Left lung (tissue), 4 donors: ENCODE measurements at regions not wholly inside any gene's neighbourhood (a gene's known extent, or its start where the extent isn't known, plus 50 kb on each side); places are given as distances from the start of the nearest gene placed in this dataset.

ENCODE experiments used
- ATAC-seq: fragments of 200-7000 bp; cut with Tn5 transposase; one replicate; pipeline ENCODE4 v1.9.1; 2020; ENCODE audit warnings: moderate library complexity
- DNase-seq, 4 donors: peaks; one replicate each; pipeline ENCODE4 v3.0.0-alpha.2; 2013 to 2020
- H3K27ac ChIP-seq, 2 donors: fragments of 200-600 bp; sonication (generic) in 1 of 2; one replicate each; pipeline versions ENCODE4 v1.5.0 to v1.8.0; 2020 to 2021
- H3K27me3 ChIP-seq, 2 donors: fragments of 200-600 bp; sonication (generic) in 1 of 2; one replicate each; pipeline versions ENCODE4 v1.5.0 to v1.8.0; 2020 to 2021
- H3K36me3 ChIP-seq, 2 donors: fragments of 200-600 bp; sonication (generic) in 1 of 2; one replicate each; pipeline versions ENCODE4 v1.5.0 to v1.8.0; 2020 to 2021
- H3K4me1 ChIP-seq, 2 donors: fragments of 200-600 bp; one replicate each; pipeline ENCODE4 v1.8.0; 2021
- H3K4me3 ChIP-seq, 2 donors: fragments of 200-600 bp; sonication (generic) in 1 of 2; one replicate each; pipeline versions ENCODE4 v1.5.0 to v1.8.0; 2020 to 2021; ENCODE audit warnings: mild to moderate bottlenecking in 1 of 2
- H3K9me3 ChIP-seq, 2 donors: fragments of 200-600 bp; sonication (generic) in 1 of 2; one replicate each; pipeline versions ENCODE4 v1.5.0 to v1.8.0; 2020 to 2021
- intact Hi-C, 2 donors: fragments of 100-400 bp; cut with DNase I; formaldehyde crosslinking; loops; one replicate each; pipeline versions ENCODE4 v1.11.2 to v1.14.2; 2022
- TF ChIP-seq, protein P1 (sequence below), 2 donors: fragments of 200-600 bp; sonication (generic) in 1 of 2; IDR thresholded peaks; one replicate each; pipeline versions ENCODE4 v1.5.0 to v1.8.0; 2021; ENCODE audit warnings: antibody characterized with exemption in 2 of 2
- donor health status: DM: no; HTN: yes; CAD: no.
- donor health status: DM: no; HTN: no; CAD: no.

DNA sequence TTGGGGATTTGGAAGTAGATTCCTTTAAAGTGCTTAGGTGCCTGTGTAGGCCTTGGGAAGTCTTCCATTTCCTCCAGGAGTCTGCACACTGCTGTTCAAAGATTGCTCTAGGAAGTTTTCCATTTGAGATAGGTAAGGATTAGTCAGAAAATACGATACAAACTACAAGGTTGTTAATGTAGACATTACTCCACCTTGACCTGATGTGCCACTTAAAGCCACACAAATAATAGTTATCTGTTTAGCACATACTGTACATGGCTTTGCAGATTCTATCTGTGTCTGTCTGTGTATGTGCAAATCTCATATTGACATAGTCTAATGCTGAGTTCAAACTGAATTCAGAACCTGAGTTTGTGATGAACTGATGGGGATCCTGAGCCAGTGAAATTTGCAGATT is 118.4 kb downstream of the RHOU start:
- Histone ChIP-seq H3K4me3 (no peak overlapping the region), H3K4me1 (peaks cover 0 to 27% of the 10 kb centered on the region in 2 donors), H3K36me3 (no peaks in the 10 kb centered on the region), H3K9me3 (no peaks in the 10 kb centered on the region), H3K27me3 (no peaks in the 10 kb centered on the region), H3K27ac (no peak overlapping the region)
- DNase-seq (no peak), ATAC-seq (no peak)
- TF ChIP-seq, protein P1, sequence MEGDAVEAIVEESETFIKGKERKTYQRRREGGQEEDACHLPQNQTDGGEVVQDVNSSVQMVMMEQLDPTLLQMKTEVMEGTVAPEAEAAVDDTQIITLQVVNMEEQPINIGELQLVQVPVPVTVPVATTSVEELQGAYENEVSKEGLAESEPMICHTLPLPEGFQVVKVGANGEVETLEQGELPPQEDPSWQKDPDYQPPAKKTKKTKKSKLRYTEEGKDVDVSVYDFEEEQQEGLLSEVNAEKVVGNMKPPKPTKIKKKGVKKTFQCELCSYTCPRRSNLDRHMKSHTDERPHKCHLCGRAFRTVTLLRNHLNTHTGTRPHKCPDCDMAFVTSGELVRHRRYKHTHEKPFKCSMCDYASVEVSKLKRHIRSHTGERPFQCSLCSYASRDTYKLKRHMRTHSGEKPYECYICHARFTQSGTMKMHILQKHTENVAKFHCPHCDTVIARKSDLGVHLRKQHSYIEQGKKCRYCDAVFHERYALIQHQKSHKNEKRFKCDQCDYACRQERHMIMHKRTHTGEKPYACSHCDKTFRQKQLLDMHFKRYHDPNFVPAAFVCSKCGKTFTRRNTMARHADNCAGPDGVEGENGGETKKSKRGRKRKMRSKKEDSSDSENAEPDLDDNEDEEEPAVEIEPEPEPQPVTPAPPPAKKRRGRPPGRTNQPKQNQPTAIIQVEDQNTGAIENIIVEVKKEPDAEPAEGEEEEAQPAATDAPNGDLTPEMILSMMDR (IDR thresholded peaks at IDR 0.05): no peak
- intact Hi-C loops: no loop called here

DNA sequence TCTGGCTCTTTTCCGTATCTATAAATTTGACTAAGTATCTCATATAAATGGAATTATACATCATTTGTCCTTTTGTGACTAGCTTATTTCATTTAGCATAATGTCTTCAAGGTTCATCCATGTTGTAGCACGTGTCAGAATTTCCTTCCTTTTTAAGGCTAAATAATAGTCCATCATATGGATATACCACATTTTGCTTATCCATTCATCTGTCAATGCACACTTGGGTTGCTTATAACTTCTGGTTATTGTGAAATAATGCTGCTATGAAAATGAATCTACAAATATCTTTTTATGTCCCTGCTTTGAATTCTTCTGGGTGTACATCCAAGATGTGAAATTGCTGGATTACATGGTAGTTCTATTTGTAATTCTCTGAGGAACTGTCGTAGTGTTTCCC is 119.6 kb downstream of the RHOU start:
- TF ChIP-seq, protein P1 (IDR thresholded peaks at IDR 0.05): no peak
- no peak for ATAC-seq
- intact Hi-C loops: no loop called here
- no peak for DNase-seq
- Histone ChIP-seq H3K4me1 (peaks cover 0 to 17% of the 10 kb centered on the region in 2 donors), H3K4me3 (no peak overlapping the region), H3K27me3 (no peaks in the 10 kb centered on the region), H3K27ac (no peak overlapping the region), H3K9me3 (no peaks in the 10 kb centered on the region), H3K36me3 (no peaks in the 10 kb centered on the region)

DNA sequence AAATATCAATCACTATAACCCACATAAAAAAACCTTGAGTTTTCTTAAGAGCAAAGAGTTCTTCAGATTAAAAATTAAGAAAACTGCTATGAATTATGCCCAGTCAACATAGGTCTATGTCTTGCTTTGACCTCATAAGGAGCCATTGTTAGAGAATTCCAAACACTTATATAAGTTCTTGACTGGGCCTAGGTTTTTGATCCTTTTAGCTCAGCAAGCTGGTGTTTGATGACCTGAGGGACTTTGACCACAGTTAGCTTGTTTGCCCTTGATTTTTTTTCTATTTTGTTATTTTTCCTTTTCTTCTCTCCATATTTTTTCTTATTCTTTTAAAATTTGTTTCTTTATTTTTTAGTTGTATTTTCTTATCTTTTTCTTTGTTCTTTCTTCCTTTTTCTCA is 122.3 kb downstream of the RHOU start:
- Histone ChIP-seq H3K36me3 (no peaks in the 10 kb centered on the region), H3K27me3 (no peaks in the 10 kb centered on the region), H3K9me3 (no peaks in the 10 kb centered on the region), H3K27ac (no peak overlapping the region), H3K4me1 (peaks cover 0 to 10% of the 10 kb centered on the region in 2 donors), H3K4me3 (no peak overlapping the region)
- TF ChIP-seq, protein P1 (IDR thresholded peaks at IDR 0.05): no peak
- ATAC-seq (no peak), DNase-seq (no peak)
- intact Hi-C loops: no loop called here

DNA sequence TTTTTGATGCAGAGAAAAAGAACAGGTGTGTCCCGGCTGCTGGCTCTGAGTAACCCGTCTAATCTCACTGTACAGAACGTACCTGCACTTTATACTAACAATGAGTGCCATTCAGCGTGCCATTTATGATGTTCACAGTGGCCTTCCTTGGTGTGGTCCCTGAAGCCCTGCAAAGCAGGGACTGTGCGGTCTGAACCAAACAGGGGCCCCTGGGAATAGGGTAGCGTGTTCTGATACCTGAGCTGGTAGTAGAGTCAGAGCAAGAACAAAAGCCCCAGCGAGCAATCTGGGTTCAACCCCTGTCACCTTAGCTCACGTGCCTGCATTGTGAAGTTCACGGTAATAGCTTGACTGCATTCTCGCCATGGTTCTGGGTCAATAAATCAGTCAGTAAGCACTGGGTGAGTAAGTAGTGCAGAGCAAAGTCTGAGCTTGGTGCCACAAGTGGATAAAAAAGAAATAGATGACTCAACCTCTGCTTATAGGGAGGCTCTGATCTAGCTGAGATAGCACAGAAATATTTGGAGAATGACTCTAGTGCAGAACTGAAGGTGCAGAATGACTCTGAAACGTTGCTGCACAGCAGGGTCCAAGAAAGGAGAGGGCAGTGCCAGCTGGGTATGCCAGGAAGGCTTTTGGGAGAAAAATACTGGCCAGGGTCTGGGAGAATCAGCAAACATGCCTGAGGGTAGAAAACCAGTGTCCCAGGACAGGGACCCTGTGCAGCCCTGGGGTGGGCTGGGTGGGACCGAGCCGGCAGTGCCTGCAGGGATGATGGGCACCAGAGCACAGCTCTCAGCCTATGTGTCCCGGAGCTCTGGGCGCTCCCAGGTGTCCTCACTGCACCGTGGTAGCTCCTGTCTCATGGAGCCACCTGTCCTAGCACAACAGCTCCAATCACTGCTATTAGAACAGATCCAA is 125.9 kb downstream of the RHOU start:
- no peaks in the 10 kb centered on the region for H3K27me3 ChIP-seq
- no peak overlapping the region for H3K27ac ChIP-seq
- no peaks in the 10 kb centered on the region for H3K9me3 ChIP-seq
- TF ChIP-seq, protein P1 (IDR thresholded peaks at IDR 0.05): no peak
- H3K4me1 ChIP-seq: peaks cover 0 to 18% of the 10 kb centered on the region in 2 donors
- H3K36me3 ChIP-seq: no peaks in the 10 kb centered on the region
- no peak for DNase-seq
- ATAC-seq: peak; percentile 77
- H3K4me3 ChIP-seq: no peak overlapping the region
- intact Hi-C loops: no loop called here

DNA sequence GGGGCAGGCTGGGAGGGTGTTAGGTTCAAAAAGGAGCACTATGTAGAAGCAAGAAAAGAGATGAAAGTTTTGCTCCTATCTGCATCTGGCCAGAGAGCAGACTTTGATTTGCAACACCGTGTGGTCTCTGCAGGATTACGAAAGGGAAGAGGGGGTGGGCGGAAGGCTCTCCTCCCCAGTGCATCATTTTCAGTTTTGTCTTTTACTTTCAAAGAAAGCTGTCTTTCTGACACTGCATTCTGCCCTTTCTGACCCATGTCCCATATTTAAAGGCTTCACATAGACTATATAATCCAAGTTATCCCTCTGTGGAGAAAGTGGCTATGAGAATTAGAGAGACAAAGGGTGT is 126.5 kb downstream of the RHOU start:
- ATAC-seq (no peak), DNase-seq (no peak)
- TF ChIP-seq, protein P1 (IDR thresholded peaks at IDR 0.05): no peak
- Histone ChIP-seq H3K27me3 (no peaks in the 10 kb centered on the region), H3K4me3 (no peak overlapping the region), H3K36me3 (no peaks in the 10 kb centered on the region), H3K4me1 (peaks cover 0 to 18% of the 10 kb centered on the region in 2 donors), H3K9me3 (no peaks in the 10 kb centered on the region), H3K27ac (no peak overlapping the region)
- intact Hi-C loops: no loop called here
